OCI-LY1 (cell line): ENCODE measurements at regions not wholly inside any gene's neighbourhood (a gene's known extent, or its start where the extent isn't known, plus 50 kb on each side); places are given as distances from the start of the nearest gene placed in this dataset.
"Not testable (repeated sequence)": the region's sequence is repeated elsewhere in the genome, so short reads cannot be mapped to it uniquely, and the experiment has no call there.

ENCODE experiments used
- H2AFZ ChIP-seq: fragments of 200-600 bp; sonication (generic), shearing (Covaris generic); 2 replicates; pipeline ENCODE4 v1.6.0; 2014; ENCODE audit warnings: antibody characterized with exemption, mild to moderate bottlenecking, low read length
- H3F3A ChIP-seq: fragments of 200-600 bp; sonication (generic), shearing (Covaris generic); 2 replicates; pipeline ENCODE4 v1.6.0; 2014; ENCODE audit warnings: mild to moderate bottlenecking, antibody characterized with exemption, low read length, moderate library complexity; ENCODE audit not compliant: insufficient read depth
- H3K27ac ChIP-seq: fragments of 200-600 bp; sonication (generic); 2 replicates; pipeline ENCODE4 v1.5.1; 2014; ENCODE audit warnings: low read length, mixed run types, mild to moderate bottlenecking, low read depth; ENCODE audit not compliant: poor library complexity, severe bottlenecking
- H3K27me3 ChIP-seq: fragments of 200-600 bp; sonication (generic); 2 replicates; pipeline ENCODE4 v1.6.0; 2014; ENCODE audit warnings: antibody characterized with exemption, mild to moderate bottlenecking, low read length, moderate library complexity; ENCODE audit not compliant: insufficient read depth
- H3K36me3 ChIP-seq: fragments of 200-600 bp; sonication (generic); 2 replicates; pipeline ENCODE4 v1.6.1; 2014; ENCODE audit warnings: mild to moderate bottlenecking, antibody characterized with exemption, low read length, moderate library complexity, mixed read lengths; ENCODE audit not compliant: insufficient read depth
- H3K4me1 ChIP-seq: fragments of 200-600 bp; sonication (generic); 2 replicates; pipeline ENCODE4 v1.5.1; 2014; ENCODE audit warnings: mild to moderate bottlenecking, low read length, moderate library complexity; ENCODE audit not compliant: insufficient read depth, severe bottlenecking
- H3K4me2 ChIP-seq: fragments of 200-600 bp; sonication (generic), shearing (Covaris generic); 2 replicates; pipeline ENCODE4 v1.6.1; 2014; ENCODE audit warnings: low read length
- H3K4me3 ChIP-seq: fragments of 200-600 bp; sonication (generic); 2 replicates; pipeline ENCODE4 v1.5.1; 2014; ENCODE audit warnings: low read length, low read depth, mild to moderate bottlenecking, mixed read lengths; ENCODE audit not compliant: poor library complexity, severe bottlenecking
- H3K79me2 ChIP-seq: fragments of 200-600 bp; shearing (Covaris generic); 2 replicates; pipeline ENCODE4 v1.6.1; 2016; ENCODE audit warnings: mixed run types, low read length, mixed read lengths; ENCODE audit not compliant: insufficient read depth
- H3K9ac ChIP-seq: fragments of 200-600 bp; sonication (generic), shearing (Covaris generic); 2 replicates; pipeline ENCODE4 v1.6.1; 2014; ENCODE audit warnings: mild to moderate bottlenecking, low read length, mixed read lengths
- H3K9me2 ChIP-seq: fragments of 200-600 bp; sonication (generic), shearing (Covaris generic); 2 replicates; pipeline ENCODE4 v1.6.1; 2014; ENCODE audit warnings: low read depth, mild to moderate bottlenecking, low read length, mixed read lengths
- H3K9me3 ChIP-seq: fragments of 200-600 bp; shearing (Covaris generic); 2 replicates; pipeline ENCODE4 v1.6.1; 2014; ENCODE audit warnings: low read length, mixed read lengths
- H4K20me1 ChIP-seq: fragments of 200-600 bp; sonication (generic), shearing (Covaris generic); 2 replicates; pipeline ENCODE4 v1.6.0; 2016; ENCODE audit warnings: mild to moderate bottlenecking, low read length; ENCODE audit not compliant: insufficient read depth
- EZH2 ChIP-seq: fragments of 200-600 bp; sonication (generic), shearing (Covaris generic); IDR thresholded peaks from 2 replicates; pipeline ENCODE4 v1.8.0; 2017; ENCODE audit warnings: borderline replicate concordance, mixed run types, mild to moderate bottlenecking, antibody characterized with exemption, low read length, moderate library complexity, mixed read lengths
- TF ChIP-seq, protein P1 (sequence below): fragments of 200-600 bp; sonication (generic), shearing (Covaris generic); IDR thresholded peaks from 2 replicates; pipeline ENCODE4 v1.5.1; 2017; ENCODE audit warnings: mild to moderate bottlenecking, antibody characterized with exemption, low read length, moderate library complexity, mixed read lengths

DNA sequence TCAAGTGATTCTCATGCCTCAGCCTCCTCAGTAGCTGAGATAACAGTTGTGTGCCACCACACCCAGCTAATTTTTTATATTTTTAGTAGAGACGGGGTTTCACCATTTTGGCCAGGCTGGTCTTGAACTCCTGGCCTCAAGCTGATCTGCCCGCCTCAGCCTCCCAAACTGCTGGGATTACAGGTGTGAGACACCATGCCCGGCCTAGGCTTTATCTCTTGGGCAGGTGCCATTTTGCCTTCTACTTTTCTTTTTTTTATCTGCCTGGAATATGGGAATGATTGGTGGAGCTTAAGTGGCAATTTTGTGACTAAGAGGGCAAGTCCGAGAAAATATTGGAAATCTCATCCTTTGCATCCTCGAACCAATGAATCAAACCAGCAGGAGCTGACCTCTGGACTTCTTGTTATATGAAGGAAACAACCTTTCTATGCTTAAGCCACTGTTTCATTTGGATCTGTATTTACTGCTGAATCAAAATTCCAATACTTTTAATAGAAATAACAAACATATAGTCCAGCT, 128.9 kb upstream of the ZNF217 start:
- Histone ChIP-seq H2AFZ (no peak overlapping the region), H3K79me2 (no peaks in the 10 kb centered on the region), H3K36me3 (no peaks in the 10 kb centered on the region), H3K4me3 (no peak overlapping the region), H3K9me3 (no peaks in the 10 kb centered on the region), H3K4me1 (peaks cover 20% of the 10 kb centered on the region), H3K9me2 (no peaks in the 10 kb centered on the region), H3K9ac (no peak overlapping the region), H3K4me2 (no peak overlapping the region), H3F3A (no peaks in the 10 kb centered on the region), H3K27me3 (no peaks in the 10 kb centered on the region), H3K27ac (peak overlapping the region; percentile 54), H4K20me1 (no peaks in the 10 kb centered on the region)
- TF ChIP-seq, protein P1, sequence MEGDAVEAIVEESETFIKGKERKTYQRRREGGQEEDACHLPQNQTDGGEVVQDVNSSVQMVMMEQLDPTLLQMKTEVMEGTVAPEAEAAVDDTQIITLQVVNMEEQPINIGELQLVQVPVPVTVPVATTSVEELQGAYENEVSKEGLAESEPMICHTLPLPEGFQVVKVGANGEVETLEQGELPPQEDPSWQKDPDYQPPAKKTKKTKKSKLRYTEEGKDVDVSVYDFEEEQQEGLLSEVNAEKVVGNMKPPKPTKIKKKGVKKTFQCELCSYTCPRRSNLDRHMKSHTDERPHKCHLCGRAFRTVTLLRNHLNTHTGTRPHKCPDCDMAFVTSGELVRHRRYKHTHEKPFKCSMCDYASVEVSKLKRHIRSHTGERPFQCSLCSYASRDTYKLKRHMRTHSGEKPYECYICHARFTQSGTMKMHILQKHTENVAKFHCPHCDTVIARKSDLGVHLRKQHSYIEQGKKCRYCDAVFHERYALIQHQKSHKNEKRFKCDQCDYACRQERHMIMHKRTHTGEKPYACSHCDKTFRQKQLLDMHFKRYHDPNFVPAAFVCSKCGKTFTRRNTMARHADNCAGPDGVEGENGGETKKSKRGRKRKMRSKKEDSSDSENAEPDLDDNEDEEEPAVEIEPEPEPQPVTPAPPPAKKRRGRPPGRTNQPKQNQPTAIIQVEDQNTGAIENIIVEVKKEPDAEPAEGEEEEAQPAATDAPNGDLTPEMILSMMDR, result no peak
- no peak for TF ChIP-seq EZH2

DNA sequence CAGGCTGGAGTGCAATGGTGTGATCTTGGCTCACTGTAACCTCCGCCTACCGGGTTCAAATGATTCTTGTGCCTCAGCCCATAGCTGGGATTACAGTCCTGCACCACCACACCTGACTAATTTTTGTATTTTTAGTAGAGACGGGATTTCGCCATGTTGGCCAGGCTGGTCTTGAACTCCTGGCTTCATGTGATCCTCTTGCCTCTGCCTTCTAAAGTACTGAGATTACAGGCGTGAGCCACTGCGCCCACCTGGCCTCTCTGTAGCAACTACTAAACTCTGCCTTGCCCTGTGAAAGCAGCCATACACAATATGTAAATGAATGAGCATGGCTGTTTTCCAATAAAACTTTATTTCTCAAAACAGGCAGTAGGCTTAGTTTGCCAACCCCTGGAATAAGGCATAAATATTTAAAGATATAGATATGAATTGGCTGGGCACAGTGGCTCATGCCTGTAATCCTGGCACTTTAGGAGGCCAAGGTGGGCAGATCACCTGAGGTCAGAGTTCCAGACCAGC, 127.9 kb upstream of the ZNF217 start:
- Histone ChIP-seq H3K27ac (peak overlapping the region; percentile 54), H3K4me1 (peaks cover 21% of the 10 kb centered on the region)
- not testable (repeated sequence) for H3K36me3 ChIP-seq, H3K4me3 ChIP-seq, H2AFZ ChIP-seq, H3K79me2 ChIP-seq, H3K4me2 ChIP-seq, H3K27me3 ChIP-seq, H3F3A ChIP-seq, H4K20me1 ChIP-seq, H3K9me2 ChIP-seq, H3K9me3 ChIP-seq, H3K9ac ChIP-seq

DNA sequence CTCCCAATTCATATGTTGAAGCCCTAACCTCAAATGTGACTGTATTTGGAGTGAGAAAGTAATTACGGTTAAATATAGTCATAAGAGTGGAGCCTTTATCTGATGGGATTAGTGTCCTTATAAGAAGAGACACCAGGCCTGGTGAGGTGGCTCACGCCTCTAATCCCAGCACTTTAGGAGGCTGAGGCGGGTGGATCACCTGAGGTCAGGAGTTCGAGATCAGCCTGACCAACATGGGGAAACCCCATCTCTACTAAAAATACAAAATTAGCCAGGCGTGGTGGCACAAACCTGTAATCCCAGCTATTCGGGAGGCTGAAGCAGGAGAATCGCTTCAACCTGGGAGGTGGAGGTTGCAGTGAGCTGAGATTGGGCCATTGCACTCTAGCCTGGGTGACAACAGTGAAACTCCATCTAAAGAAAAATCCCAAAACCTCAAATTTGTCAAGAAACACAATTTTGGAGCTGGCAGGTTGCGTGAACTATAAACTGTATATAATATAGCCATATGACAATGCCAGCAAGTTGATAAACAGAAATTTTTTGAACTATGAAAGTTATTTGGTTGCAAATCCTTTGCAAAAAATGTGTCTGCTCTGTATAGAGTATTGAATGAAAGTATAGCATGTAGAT, 125.6 kb upstream of the ZNF217 start:
- not testable (repeated sequence) for H4K20me1 ChIP-seq, H3K27me3 ChIP-seq, H2AFZ ChIP-seq, H3K4me3 ChIP-seq, H3K36me3 ChIP-seq, H3F3A ChIP-seq, H3K9ac ChIP-seq, H3K9me3 ChIP-seq, H3K79me2 ChIP-seq, H3K9me2 ChIP-seq, H3K4me2 ChIP-seq
- peaks cover 36% of the 10 kb centered on the region for H3K4me1 ChIP-seq
- H3K27ac ChIP-seq, result peak overlapping the region; percentile 5

DNA sequence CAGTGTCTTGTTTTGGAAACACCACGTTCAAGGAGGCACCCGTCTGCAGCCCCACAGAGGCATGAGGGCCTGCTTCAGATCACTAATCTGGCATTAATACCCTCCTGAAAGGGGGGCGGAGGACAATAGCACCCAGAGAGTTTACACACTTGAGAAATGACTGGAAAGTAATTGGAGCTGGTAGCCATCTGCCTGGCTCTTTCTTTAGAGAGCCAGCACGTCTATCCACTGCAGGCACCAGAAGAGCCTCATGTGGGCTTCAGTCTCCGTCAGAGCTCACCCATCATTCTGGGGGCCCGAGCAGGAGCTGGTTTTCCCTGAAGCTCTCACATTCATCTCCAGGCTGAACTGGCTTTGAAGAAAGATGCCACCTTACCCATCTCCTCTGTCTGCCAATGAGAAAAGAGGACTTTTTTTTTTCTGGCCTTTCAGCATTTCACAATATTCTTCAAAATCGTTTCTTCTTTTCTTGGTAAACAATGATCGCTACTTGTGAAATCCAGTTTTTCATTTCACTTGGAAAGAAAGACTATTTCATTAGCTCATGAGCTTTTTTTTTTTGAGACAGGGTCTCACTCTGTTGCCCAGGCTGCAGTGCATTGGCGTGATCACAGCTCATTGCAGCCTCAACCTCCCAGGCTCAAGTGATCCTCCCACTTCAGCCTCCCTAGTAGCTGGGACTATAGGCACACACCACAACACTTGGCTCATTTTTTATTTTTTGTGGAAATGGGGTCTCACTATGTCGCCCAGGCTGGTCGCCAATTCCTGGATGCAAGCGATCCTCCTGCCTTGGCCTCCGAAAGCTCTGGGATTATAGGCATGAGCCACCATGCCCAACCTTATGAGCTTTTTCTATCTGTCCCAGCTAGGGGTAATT, 124.7 kb upstream of the ZNF217 start:
- H3K27me3 ChIP-seq, result no peaks in the 10 kb centered on the region
- H3K36me3 ChIP-seq, result no peaks in the 10 kb centered on the region
- H3K27ac ChIP-seq, result peak overlapping the region; percentile 54
- H2AFZ ChIP-seq, result peak overlapping the region; percentile 64
- no peaks in the 10 kb centered on the region for H3K9me2 ChIP-seq
- H3K4me3 ChIP-seq, result no peak overlapping the region
- no peaks in the 10 kb centered on the region for H3K79me2 ChIP-seq
- H3K9me3 ChIP-seq, result no peaks in the 10 kb centered on the region
- TF ChIP-seq EZH2, result no peak
- TF ChIP-seq, protein P1, result no peak
- no peak overlapping the region for H3K4me2 ChIP-seq
- no peak overlapping the region for H3K9ac ChIP-seq
- peaks cover 36% of the 10 kb centered on the region for H3K4me1 ChIP-seq
- no peaks in the 10 kb centered on the region for H4K20me1 ChIP-seq
- H3F3A ChIP-seq, result no peaks in the 10 kb centered on the region
